Renal cortex interstitium (tissue), 11 donors: ENCODE measurements at regions not wholly inside any gene's neighbourhood (a gene's known extent, or its start where the extent isn't known, plus 50 kb on each side); places are given as distances from the start of the nearest gene placed in this dataset.

Experiments
- DNase-seq, 11 donors: peaks; one replicate each; pipeline ENCODE4 v3.0.0-alpha.2; 2013; ENCODE audit warnings: low read depth in 9 of 11, low spot score in 4 of 11; ENCODE audit errors: extremely low read depth in 1 of 11

GRCh38 chr20:52749938-52750337, 222.2 kb upstream of the TSHZ2 start:
- DNase-seq: no peak

- no peak for DNase-seq
Observed at GRCh38 chr20:52748990-52749389, 223.2 kb upstream of the TSHZ2 start.

- DNase-seq: peak in 4 of 11 donors; percentile 6 to 23 (median 22)
Observed at GRCh38 chr20:52748285-52748932, 223.7 kb upstream of the TSHZ2 start.

GRCh38 chr20:52747845-52748284, 224.3 kb upstream of the TSHZ2 start:
- DNase-seq: no peak

- no peak for DNase-seq
Observed at GRCh38 chr20:52746770-52747169, 225.4 kb upstream of the TSHZ2 start.

GRCh38 chr20:52746190-52746589, 226.0 kb upstream of the TSHZ2 start:
- DNase-seq: no peak

GRCh38 chr20:52744441-52744840, 227.7 kb upstream of the TSHZ2 start:
- no peak for DNase-seq

- DNase-seq: no peak
Observed at GRCh38 chr20:52738081-52738480, 234.1 kb upstream of the TSHZ2 start.

GRCh38 chr20:52736507-52736906, 235.7 kb upstream of the TSHZ2 start:
- no peak for DNase-seq

- no peak for DNase-seq
Observed at GRCh38 chr20:52731093-52731492, 241.1 kb upstream of the TSHZ2 start.

GRCh38 chr20:52727740-52728456, 244.3 kb upstream of the TSHZ2 start:
- no peak for DNase-seq

- DNase-seq: no peak
Observed at GRCh38 chr20:52724541-52724940, 247.6 kb upstream of the TSHZ2 start.

- peak in 3 of 11 donors; percentile 12 to 19 (median 17) for DNase-seq
Observed at GRCh38 chr20:52722926-52723688, 249.1 kb upstream of the TSHZ2 start.

GRCh38 chr20:52708137-52708536, 264.0 kb upstream of the TSHZ2 start:
- DNase-seq: no peak

- DNase-seq: no peak
Observed at GRCh38 chr20:52704553-52704952, 267.6 kb upstream of the TSHZ2 start.

GRCh38 chr20:52688345-52688744, 283.8 kb upstream of the TSHZ2 start:
- no peak for DNase-seq

GRCh38 chr20:52684905-52685304, 287.3 kb upstream of the TSHZ2 start:
- no peak for DNase-seq

GRCh38 chr20:52684176-52684575, 288.0 kb upstream of the TSHZ2 start:
- no peak for DNase-seq

GRCh38 chr20:52683761-52684160, 288.4 kb upstream of the TSHZ2 start:
- DNase-seq: no peak

GRCh38 chr20:52682237-52682636, 289.9 kb upstream of the TSHZ2 start:
- DNase-seq: no peak
